HepG2 (cell line): ENCODE measurements at regions not wholly inside any gene's neighbourhood (a gene's known extent, or its start where the extent isn't known, plus 50 kb on each side); places are given as distances from the start of the nearest gene placed in this dataset.

Experiments used
- ATAC-seq: fragments of 200-7000 bp; cut with Tn5 transposase; 3 replicates; pipeline ENCODE4 v1.9.1; 2020; ENCODE audit warnings: mild to moderate bottlenecking, moderate library complexity
- BruUV-seq: library from RNA; stranded (reverse); fragments of 400-500 nt; replicated peaks from 2 replicates; lab custom pipeline; 2021; lab: Mats Ljungman, UMichigan
- CTCF ChIA-PET: fragments of 300-600 bp; formaldehyde crosslinking; extraction: SDS; loops from one replicate; lab custom pipeline; 2021; ENCODE audit warnings: low total read pairs, inconsistent platforms, low intra/inter-chr PET ratio; lab: Yijun Ruan, JAX
- POLR2A ChIA-PET: fragments of 350-600 bp; sonication (Branson Sonifier 250); formaldehyde crosslinking; loops from one replicate; lab custom pipeline; 2020; ENCODE audit warnings: antibody characterized with exemption, inconsistent platforms; lab: Yijun Ruan, JAX
- DNase-seq: peaks from one replicate; pipeline ENCODE4 v3.0.0-alpha.2; 2015; ENCODE audit warnings: low spot score
- FAIRE-seq: peaks from 3 replicates; lab custom pipeline; 2011; peaks lifted over from hg19 to GRCh38; lab: Jason Lieb, UNC
- H2AFZ ChIP-seq: one replicate; pipeline ENCODE4 v1.6.1; 2011; ENCODE audit warnings: low read length, inconsistent platforms
- H3K27ac ChIP-seq: fragments of 300-600 bp; 3 replicates; pipeline ENCODE4 v1.8.0; 2011; ENCODE audit warnings: mixed run types, mild to moderate bottlenecking, mixed read lengths, low read length, inconsistent platforms; ENCODE audit not compliant: insufficient read depth; ENCODE audit errors: extremely low read length
- H3K27me3 ChIP-seq, 2 experiments: fragments of 200-600 bp in 1 of 2; 2 replicates in 1 of 2; 3 replicates in 1 of 2; pipeline versions ENCODE4 v1.6.0 to v1.8.0; 2011; ENCODE audit warnings: low read length in 2 of 2, mild to moderate bottlenecking in 2 of 2, moderate library complexity in 2 of 2, inconsistent platforms in 1 of 2; ENCODE audit not compliant: insufficient read depth in 2 of 2, control insufficient read depth in 1 of 2
- H3K36me3 ChIP-seq, 2 experiments: fragments of 200-600 bp in 1 of 2; replicated peaks in 1 of 2; 2 replicates in 1 of 2; 3 replicates in 1 of 2; pipeline versions ENCODE4 v1.5.1 to v1.8.0; 2011; ENCODE audit warnings: low read length in 2 of 2, inconsistent platforms in 1 of 2; ENCODE audit not compliant: insufficient read depth in 2 of 2, control insufficient read depth in 1 of 2
- H3K4me1 ChIP-seq: 2 replicates; pipeline ENCODE4 v1.5.1; 2012; ENCODE audit warnings: low read length, inconsistent platforms; ENCODE audit not compliant: insufficient read depth
- H3K4me2 ChIP-seq: 2 replicates; pipeline ENCODE4 v1.6.0; 2011; ENCODE audit warnings: low read depth, low read length, inconsistent platforms
- H3K4me3 ChIP-seq, 3 experiments: fragments of 200-600 bp in 1 of 3; sonication (generic), shearing (Covaris generic) in 1 of 3; replicated peaks in 1 of 3; 2 replicates each; pipeline ENCODE4 v1.5.1; 2011 to 2016; ENCODE audit warnings: low read length in 3 of 3, inconsistent platforms in 2 of 3, low read depth in 2 of 3, mild to moderate bottlenecking in 2 of 3, control low read depth in 1 of 3, mixed read lengths in 1 of 3; ENCODE audit not compliant: insufficient read depth in 1 of 3
- H3K79me2 ChIP-seq: one replicate; pipeline ENCODE4 v1.6.1; 2011; ENCODE audit warnings: low read length, inconsistent platforms; ENCODE audit not compliant: insufficient read depth
- H3K9ac ChIP-seq: 2 replicates; pipeline ENCODE4 v1.6.0; 2011; ENCODE audit warnings: mild to moderate bottlenecking, low read depth, low read length, inconsistent platforms; ENCODE audit not compliant: insufficient read depth
- H3K9me3 ChIP-seq: 2 replicates; pipeline ENCODE4 v1.5.1; 2012; ENCODE audit warnings: mild to moderate bottlenecking, low read length
- H4K20me1 ChIP-seq: 2 replicates; pipeline ENCODE4 v1.6.0; 2011; ENCODE audit warnings: inconsistent platforms, mild to moderate bottlenecking, low read length, moderate library complexity; ENCODE audit not compliant: insufficient read depth
- EEA1 ChIP-seq: sonication (generic); formaldehyde crosslinking; IDR thresholded peaks from 2 replicates; pipeline ENCODE4 v1.5.1; 2020; ENCODE audit warnings: mild to moderate bottlenecking, missing genetic modification reagents, borderline replicate concordance
- ETV5 ChIP-seq: IDR thresholded peaks from 2 replicates; pipeline ENCODE4 v1.6.1; 2018; ENCODE audit warnings: missing biosample characterization, missing genetic modification reagents, inconsistent platforms, borderline replicate concordance
- HNF4A ChIP-seq: sonication (generic); formaldehyde crosslinking; IDR thresholded peaks from 2 replicates; pipeline ENCODE4 v1.4.0; 2020; ENCODE audit warnings: missing genetic modification reagents
- HNRNPK ChIP-seq: fragments of 200-400 bp; formaldehyde crosslinking; IDR thresholded peaks from 2 replicates; pipeline ENCODE4 v1.6.1; 2018; ENCODE audit warnings: low read length, low read depth, moderate library complexity, mild to moderate bottlenecking; ENCODE audit not compliant: poor library complexity, severe bottlenecking
- RBM22 ChIP-seq: fragments of 200-400 bp; formaldehyde crosslinking; optimal IDR thresholded peaks from 2 replicates; pipeline ENCODE3; 2017; ENCODE audit warnings: mild to moderate bottlenecking, low read length, moderate library complexity
- ZNF326 ChIP-seq: sonication (generic); formaldehyde crosslinking; IDR thresholded peaks from 2 replicates; pipeline ENCODE4 v1.4.0; 2020; ENCODE audit warnings: missing genetic modification reagents, borderline replicate concordance
- ZSCAN22 ChIP-seq: sonication (generic); formaldehyde crosslinking; IDR thresholded peaks from 2 replicates; pipeline ENCODE4 v1.4.0; 2020; ENCODE audit warnings: mild to moderate bottlenecking, missing genetic modification reagents
- whole genome bisulfite sequencing: methylation state at CpG from one replicate; pipeline ENCODE4 v1.1.6; 2017; ENCODE audit warnings: low lambda C conversion rate; 5-methylcytosine and 5-hydroxymethylcytosine counted together
- in situ Hi-C: cut with HindIII; loops from 2 replicates; pipeline ENCODE4 v1.10.0; 2017; ENCODE audit warnings: low pct_unique_long_range_greater_than_20kb; ENCODE audit not compliant: extremely low pct_ligation_motif_present
- intact Hi-C: fragments of 100-400 bp; cut with micrococcal nuclease; formaldehyde crosslinking; loops from one replicate; pipeline ENCODE4 v1.10.0; 2022; ENCODE audit not compliant: unreplicated experiment
- TF ChIP-seq, protein P1 (sequence below): sonication (generic); formaldehyde crosslinking; IDR thresholded peaks from 2 replicates; pipeline ENCODE4 v1.5.0; 2020; ENCODE audit warnings: mild to moderate bottlenecking, missing genetic modification reagents, borderline replicate concordance
- TF ChIP-seq, protein P2 (sequence below): sonication (generic); formaldehyde crosslinking; IDR thresholded peaks from 2 replicates; pipeline ENCODE4 v1.4.0; 2020; ENCODE audit warnings: missing genetic modification reagents
- TF ChIP-seq, protein P3 (sequence below): sonication (generic); formaldehyde crosslinking; IDR thresholded peaks from 2 replicates; pipeline ENCODE4 v1.5.0; 2020; ENCODE audit warnings: missing genetic modification reagents
- TF ChIP-seq, protein P4 (sequence below): sonication (generic); formaldehyde crosslinking; IDR thresholded peaks from 2 replicates; pipeline ENCODE4 v1.4.0; 2020; ENCODE audit warnings: missing genetic modification reagents

DNA sequence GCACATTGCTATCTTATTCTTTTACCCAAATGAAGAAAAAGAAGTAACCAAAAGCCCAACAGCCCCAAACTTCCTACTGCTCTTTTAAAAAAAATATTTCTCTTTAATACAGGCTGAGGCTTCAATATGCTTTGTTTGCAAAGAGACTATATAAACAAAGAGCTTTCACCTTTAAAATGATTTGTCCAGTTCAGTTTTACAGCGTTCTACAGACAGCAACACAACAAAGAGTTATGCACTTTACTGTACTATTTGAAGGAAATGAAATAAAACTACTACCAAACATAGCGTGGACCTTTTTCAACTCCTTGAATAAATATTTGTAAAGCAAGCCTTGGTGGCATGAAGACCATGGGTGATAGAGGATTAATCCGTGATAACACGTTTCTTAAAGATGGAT, 151.2 kb downstream of the FGF9 start (continued):
- TF ChIP-seq, protein P1, sequence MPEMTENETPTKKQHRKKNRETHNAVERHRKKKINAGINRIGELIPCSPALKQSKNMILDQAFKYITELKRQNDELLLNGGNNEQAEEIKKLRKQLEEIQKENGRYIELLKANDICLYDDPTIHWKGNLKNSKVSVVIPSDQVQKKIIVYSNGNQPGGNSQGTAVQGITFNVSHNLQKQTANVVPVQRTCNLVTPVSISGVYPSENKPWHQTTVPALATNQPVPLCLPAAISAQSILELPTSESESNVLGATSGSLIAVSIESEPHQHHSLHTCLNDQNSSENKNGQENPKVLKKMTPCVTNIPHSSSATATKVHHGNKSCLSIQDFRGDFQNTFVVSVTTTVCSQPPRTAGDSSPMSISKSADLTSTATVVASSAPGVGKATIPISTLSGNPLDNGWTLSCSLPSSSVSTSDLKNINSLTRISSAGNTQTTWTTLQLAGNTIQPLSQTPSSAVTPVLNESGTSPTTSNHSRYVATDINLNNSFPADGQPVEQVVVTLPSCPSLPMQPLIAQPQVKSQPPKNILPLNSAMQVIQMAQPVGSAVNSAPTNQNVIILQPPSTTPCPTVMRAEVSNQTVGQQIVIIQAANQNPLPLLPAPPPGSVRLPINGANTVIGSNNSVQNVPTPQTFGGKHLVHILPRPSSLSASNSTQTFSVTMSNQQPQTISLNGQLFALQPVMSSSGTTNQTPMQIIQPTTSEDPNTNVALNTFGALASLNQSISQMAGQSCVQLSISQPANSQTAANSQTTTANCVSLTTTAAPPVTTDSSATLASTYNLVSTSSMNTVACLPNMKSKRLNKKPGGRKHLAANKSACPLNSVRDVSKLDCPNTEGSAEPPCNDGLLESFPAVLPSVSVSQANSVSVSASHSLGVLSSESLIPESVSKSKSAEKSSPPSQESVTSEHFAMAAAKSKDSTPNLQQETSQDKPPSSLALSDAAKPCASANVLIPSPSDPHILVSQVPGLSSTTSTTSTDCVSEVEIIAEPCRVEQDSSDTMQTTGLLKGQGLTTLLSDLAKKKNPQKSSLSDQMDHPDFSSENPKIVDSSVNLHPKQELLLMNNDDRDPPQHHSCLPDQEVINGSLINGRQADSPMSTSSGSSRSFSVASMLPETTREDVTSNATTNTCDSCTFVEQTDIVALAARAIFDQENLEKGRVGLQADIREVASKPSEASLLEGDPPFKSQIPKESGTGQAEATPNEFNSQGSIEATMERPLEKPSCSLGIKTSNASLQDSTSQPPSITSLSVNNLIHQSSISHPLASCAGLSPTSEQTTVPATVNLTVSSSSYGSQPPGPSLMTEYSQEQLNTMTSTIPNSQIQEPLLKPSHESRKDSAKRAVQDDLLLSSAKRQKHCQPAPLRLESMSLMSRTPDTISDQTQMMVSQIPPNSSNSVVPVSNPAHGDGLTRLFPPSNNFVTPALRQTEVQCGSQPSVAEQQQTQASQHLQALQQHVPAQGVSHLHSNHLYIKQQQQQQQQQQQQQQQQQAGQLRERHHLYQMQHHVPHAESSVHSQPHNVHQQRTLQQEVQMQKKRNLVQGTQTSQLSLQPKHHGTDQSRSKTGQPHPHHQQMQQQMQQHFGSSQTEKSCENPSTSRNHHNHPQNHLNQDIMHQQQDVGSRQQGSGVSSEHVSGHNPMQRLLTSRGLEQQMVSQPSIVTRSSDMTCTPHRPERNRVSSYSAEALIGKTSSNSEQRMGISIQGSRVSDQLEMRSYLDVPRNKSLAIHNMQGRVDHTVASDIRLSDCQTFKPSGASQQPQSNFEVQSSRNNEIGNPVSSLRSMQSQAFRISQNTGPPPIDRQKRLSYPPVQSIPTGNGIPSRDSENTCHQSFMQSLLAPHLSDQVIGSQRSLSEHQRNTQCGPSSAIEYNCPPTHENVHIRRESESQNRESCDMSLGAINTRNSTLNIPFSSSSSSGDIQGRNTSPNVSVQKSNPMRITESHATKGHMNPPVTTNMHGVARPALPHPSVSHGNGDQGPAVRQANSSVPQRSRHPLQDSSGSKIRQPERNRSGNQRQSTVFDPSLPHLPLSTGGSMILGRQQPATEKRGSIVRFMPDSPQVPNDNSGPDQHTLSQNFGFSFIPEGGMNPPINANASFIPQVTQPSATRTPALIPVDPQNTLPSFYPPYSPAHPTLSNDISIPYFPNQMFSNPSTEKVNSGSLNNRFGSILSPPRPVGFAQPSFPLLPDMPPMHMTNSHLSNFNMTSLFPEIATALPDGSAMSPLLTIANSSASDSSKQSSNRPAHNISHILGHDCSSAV (CRISPR knock-in tag): no peak
- TF ChIP-seq ZNF326 (no peak), ZSCAN22 (CRISPR knock-in tag) (no peak)

DNA sequence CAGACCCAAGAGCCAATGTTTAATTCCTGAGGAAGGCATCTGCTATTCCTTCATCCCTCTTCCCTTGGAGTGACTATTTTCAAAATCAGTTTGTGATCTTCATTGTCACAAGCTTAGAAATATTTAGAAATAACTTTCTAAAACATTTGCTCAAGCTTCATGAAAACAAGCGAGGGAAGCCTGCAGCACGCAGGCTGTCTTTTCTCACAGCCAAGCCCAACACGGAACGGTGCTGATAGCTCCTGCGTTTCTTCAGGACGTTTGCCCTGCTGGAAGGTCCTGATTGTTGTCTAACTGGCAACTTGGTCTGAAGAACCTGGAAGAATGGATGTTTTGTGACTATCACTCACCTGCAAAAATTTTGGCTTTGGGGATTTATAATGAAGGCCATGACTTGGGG, 152.5 kb downstream of the FGF9 start:
- BruUV-seq: no TSS peak
- H2AFZ ChIP-seq: no peak overlapping the region
- ATAC-seq (no peak), FAIRE-seq (no peak), DNase-seq (no peak)
- in situ Hi-C loops: no loop called here
- H4K20me1 ChIP-seq: no peaks in the 10 kb centered on the region
- H3K4me2 ChIP-seq: no peak overlapping the region
- CTCF ChIA-PET: no interaction called here
- H3K9ac ChIP-seq: no peak overlapping the region
- no peak overlapping the region for H3K27ac ChIP-seq
- no peaks in the 10 kb centered on the region for H3K9me3 ChIP-seq
- WGBS: 70% methylated on average over 6 of the region's 6 CpGs
- no peak overlapping the region for H3K4me3 ChIP-seq
- intact Hi-C loops: loop anchor here (2.0 kb wide), 1 partner anchor 13 kb away; no protein-coding TSS in a partner anchor
- peaks cover 68% of the 10 kb centered on the region for H3K4me1 ChIP-seq
- H3K36me3 ChIP-seq: no peaks in the 10 kb centered on the region
- H3K27me3 ChIP-seq: peaks cover 0 to 12% of the 10 kb centered on the region in 2 experiments; a peak in 2 of 5 replicates
- H3K79me2 ChIP-seq: no peaks in the 10 kb centered on the region
- POLR2A ChIA-PET: no interaction called here
- no peak for TF ChIP-seq HNRNPK
- TF ChIP-seq EEA1 (CRISPR knock-in tag): no peak
- TF ChIP-seq HNF4A (CRISPR knock-in tag): no peak
- no peak for TF ChIP-seq RBM22
- TF ChIP-seq, protein P2, sequence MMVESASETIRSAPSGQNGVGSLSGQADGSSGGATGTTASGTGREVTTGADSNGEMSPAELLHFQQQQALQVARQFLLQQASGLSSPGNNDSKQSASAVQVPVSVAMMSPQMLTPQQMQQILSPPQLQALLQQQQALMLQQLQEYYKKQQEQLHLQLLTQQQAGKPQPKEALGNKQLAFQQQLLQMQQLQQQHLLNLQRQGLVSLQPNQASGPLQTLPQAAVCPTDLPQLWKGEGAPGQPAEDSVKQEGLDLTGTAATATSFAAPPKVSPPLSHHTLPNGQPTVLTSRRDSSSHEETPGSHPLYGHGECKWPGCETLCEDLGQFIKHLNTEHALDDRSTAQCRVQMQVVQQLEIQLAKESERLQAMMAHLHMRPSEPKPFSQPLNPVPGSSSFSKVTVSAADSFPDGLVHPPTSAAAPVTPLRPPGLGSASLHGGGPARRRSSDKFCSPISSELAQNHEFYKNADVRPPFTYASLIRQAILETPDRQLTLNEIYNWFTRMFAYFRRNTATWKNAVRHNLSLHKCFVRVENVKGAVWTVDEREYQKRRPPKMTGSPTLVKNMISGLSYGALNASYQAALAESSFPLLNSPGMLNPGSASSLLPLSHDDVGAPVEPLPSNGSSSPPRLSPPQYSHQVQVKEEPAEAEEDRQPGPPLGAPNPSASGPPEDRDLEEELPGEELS (CRISPR knock-in tag): no peak
- TF ChIP-seq, protein P3, sequence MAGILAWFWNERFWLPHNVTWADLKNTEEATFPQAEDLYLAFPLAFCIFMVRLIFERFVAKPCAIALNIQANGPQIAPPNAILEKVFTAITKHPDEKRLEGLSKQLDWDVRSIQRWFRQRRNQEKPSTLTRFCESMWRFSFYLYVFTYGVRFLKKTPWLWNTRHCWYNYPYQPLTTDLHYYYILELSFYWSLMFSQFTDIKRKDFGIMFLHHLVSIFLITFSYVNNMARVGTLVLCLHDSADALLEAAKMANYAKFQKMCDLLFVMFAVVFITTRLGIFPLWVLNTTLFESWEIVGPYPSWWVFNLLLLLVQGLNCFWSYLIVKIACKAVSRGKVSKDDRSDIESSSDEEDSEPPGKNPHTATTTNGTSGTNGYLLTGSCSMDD (CRISPR knock-in tag): no peak
- TF ChIP-seq, protein P4, sequence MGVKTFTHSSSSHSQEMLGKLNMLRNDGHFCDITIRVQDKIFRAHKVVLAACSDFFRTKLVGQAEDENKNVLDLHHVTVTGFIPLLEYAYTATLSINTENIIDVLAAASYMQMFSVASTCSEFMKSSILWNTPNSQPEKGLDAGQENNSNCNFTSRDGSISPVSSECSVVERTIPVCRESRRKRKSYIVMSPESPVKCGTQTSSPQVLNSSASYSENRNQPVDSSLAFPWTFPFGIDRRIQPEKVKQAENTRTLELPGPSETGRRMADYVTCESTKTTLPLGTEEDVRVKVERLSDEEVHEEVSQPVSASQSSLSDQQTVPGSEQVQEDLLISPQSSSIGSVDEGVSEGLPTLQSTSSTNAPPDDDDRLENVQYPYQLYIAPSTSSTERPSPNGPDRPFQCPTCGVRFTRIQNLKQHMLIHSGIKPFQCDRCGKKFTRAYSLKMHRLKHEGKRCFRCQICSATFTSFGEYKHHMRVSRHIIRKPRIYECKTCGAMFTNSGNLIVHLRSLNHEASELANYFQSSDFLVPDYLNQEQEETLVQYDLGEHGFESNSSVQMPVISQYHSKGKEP (CRISPR knock-in tag): no peak
- no peak for TF ChIP-seq ETV5
